H1 (cell line): ENCODE measurements at regions not wholly inside any gene's neighbourhood (a gene's known extent, or its start where the extent isn't known, plus 50 kb on each side); places are given as distances from the start of the nearest gene placed in this dataset.

Experiments used
- CHD7 ChIP-seq: fragments of 300-600 bp; sonication (generic); IDR thresholded peaks from 2 replicates; pipeline ENCODE4 v1.7.1; 2012; ENCODE audit warnings: low read length, moderate library complexity, mild to moderate bottlenecking, inconsistent platforms; ENCODE audit not compliant: insufficient replicate concordance
- EZH2 ChIP-seq: fragments of 200-600 bp; sonication (generic); IDR thresholded peaks from 2 replicates; pipeline ENCODE4 v1.7.1; 2012; ENCODE audit warnings: low read depth, mild to moderate bottlenecking, moderate library complexity, low read length, inconsistent platforms; ENCODE audit not compliant: severe bottlenecking
- NANOG ChIP-seq: IDR thresholded peaks from 2 replicates; pipeline ENCODE4 v1.6.1; 2011; ENCODE audit warnings: low read length, low read depth, mild to moderate bottlenecking, inconsistent platforms; ENCODE audit not compliant: insufficient read depth, poor library complexity, severe bottlenecking

GRCh38 chr6:106003268-106003987 is 82.7 kb upstream of the PRDM1 start (continued):
- TF ChIP-seq CHD7 (no peak), NANOG (no peak), EZH2 (no peak)
